GM12878 (cell line): ENCODE measurements at regions not wholly inside any gene's neighbourhood (a gene's known extent, or its start where the extent isn't known, plus 50 kb on each side); places are given as distances from the start of the nearest gene placed in this dataset.

Experiments
- ATAC-seq: fragments of 200-7000 bp; cut with Tn5 transposase; 3 replicates; pipeline ENCODE4 v1.9.1; 2020; ENCODE audit warnings: mild to moderate bottlenecking, moderate library complexity
- BruUV-seq: library from RNA; stranded (reverse); fragments of 400-500 nt; replicated peaks from 2 replicates; lab custom pipeline; 2021; lab: Mats Ljungman, UMichigan
- CTCF ChIA-PET: fragments of 300-600 bp; sonication (Branson Sonifier 250); formaldehyde crosslinking; extraction: SDS; loops from one replicate; lab custom pipeline; 2021; ENCODE audit warnings: inconsistent platforms; lab: Yijun Ruan, JAX
- POLR2A ChIA-PET: fragments of 350-600 bp; formaldehyde crosslinking; extraction: SDS; loops from one replicate; lab custom pipeline; 2021; ENCODE audit warnings: inconsistent platforms; lab: Charles Lee
- RAD21 ChIA-PET: fragments of 300-600 bp; sonication (Branson Sonifier 250); formaldehyde crosslinking; loops from one replicate; lab custom pipeline; 2023; ENCODE audit warnings: antibody characterized with exemption; ENCODE audit not compliant: unreplicated experiment; lab: Charles Lee
- SMC1A ChIA-PET: fragments of 300-600 bp; sonication (Branson Sonifier 250); formaldehyde crosslinking; loops from one replicate; lab custom pipeline; 2023; ENCODE audit not compliant: unreplicated experiment, uncharacterized antibody; lab: Charles Lee
- DNase-seq: peaks from one replicate; pipeline ENCODE4 v3.0.0-alpha.2; 2011; ENCODE audit warnings: low read depth, low spot score
- FAIRE-seq: peaks from 3 replicates; lab custom pipeline; 2011; peaks lifted over from hg19 to GRCh38; lab: Jason Lieb, UNC
- H2AFZ ChIP-seq: 2 replicates; pipeline ENCODE4 v1.6.0; 2011; ENCODE audit warnings: low read depth, low read length, control low read depth; ENCODE audit not compliant: control insufficient read depth
- H3K27ac ChIP-seq: 2 replicates; pipeline ENCODE4 v1.5.1; 2011; ENCODE audit warnings: control low read depth; ENCODE audit not compliant: control insufficient read depth, insufficient read depth
- H3K27me3 ChIP-seq, 2 experiments: replicated peaks in 1 of 2; 2 replicates each; pipeline versions ENCODE4 v1.6.0 to v1.6.1; 2011; ENCODE audit warnings: low read length in 1 of 2; ENCODE audit not compliant: control insufficient read depth in 2 of 2, insufficient read depth in 2 of 2
- H3K36me3 ChIP-seq, 2 experiments: 2 replicates each; pipeline ENCODE4 v1.5.1; 2011; ENCODE audit warnings: low read length in 1 of 2; ENCODE audit not compliant: control insufficient read depth in 2 of 2, insufficient read depth in 2 of 2
- H3K4me1 ChIP-seq: 2 replicates; pipeline ENCODE4 v1.6.1; 2011; ENCODE audit warnings: mild to moderate bottlenecking, low read length, moderate library complexity, mixed read lengths; ENCODE audit not compliant: control insufficient read depth, insufficient read depth
- H3K4me2 ChIP-seq: 2 replicates; pipeline ENCODE4 v1.6.0; 2011; ENCODE audit warnings: control low read depth; ENCODE audit not compliant: control insufficient read depth, insufficient read depth
- H3K4me3 ChIP-seq: fragments of 200-600 bp; sonication (generic); 2 replicates; pipeline ENCODE4 v1.5.1; 2016
- H3K79me2 ChIP-seq: 2 replicates; pipeline ENCODE4 v1.6.0; 2011; ENCODE audit warnings: low read length; ENCODE audit not compliant: control insufficient read depth, insufficient read depth
- H3K9ac ChIP-seq: 2 replicates; pipeline ENCODE4 v1.8.0; 2011; ENCODE audit warnings: low read length, control low read depth, mixed read lengths; ENCODE audit not compliant: control insufficient read depth, insufficient read depth
- H3K9me3 ChIP-seq: replicated peaks from 3 replicates; pipeline ENCODE4 v1.5.1; 2011; ENCODE audit warnings: mild to moderate bottlenecking, low read length; ENCODE audit not compliant: control insufficient read depth, insufficient read depth
- H4K20me1 ChIP-seq: 2 replicates; pipeline ENCODE4 v1.6.0; 2011; ENCODE audit not compliant: control insufficient read depth, insufficient read depth
- BRCA1 ChIP-seq: IDR thresholded peaks from 2 replicates; pipeline ENCODE4 v1.6.1; 2011; ENCODE audit warnings: low read depth, low read length, improper control_type of control experiment
- E2F4 ChIP-seq: IDR thresholded peaks from 2 replicates; pipeline ENCODE4 v1.6.1; 2012; ENCODE audit warnings: low read depth, low read length, improper control_type of control experiment
- RAD51 ChIP-seq: fragments of 450-650 bp; IDR thresholded peaks from 2 replicates; pipeline ENCODE4 v1.6.1; 2016; ENCODE audit warnings: moderate library complexity, mild to moderate bottlenecking, inconsistent platforms
- ZBTB11 ChIP-seq: fragments of 450-650 bp; formaldehyde crosslinking; IDR thresholded peaks from 2 replicates; pipeline ENCODE4 v1.5.0; 2022; ENCODE audit warnings: mild to moderate bottlenecking, missing genetic modification characterization
- WGBS: methylation state at CpG from one replicate; pipeline ENCODE4 v1.1.6; 2016; ENCODE audit warnings: low lambda C conversion rate; ENCODE audit not compliant: insufficient replicate concordance, insufficient coverage; ENCODE audit errors: missing lambda C conversion rate; 5-methylcytosine and 5-hydroxymethylcytosine counted together
- in situ Hi-C: fragments of 300-500 bp; cut with MboI; formaldehyde crosslinking; loops from 9 replicates; pipeline ENCODE4 v1.14.3; 2018; ENCODE audit warnings: mixed read lengths
- intact Hi-C: fragments of 100-400 bp; cut with micrococcal nuclease; formaldehyde crosslinking; loops from one replicate; pipeline ENCODE4 v1.14.2; 2022; ENCODE audit not compliant: unreplicated experiment

GRCh38 chr14:98958632-98959031 lies 313.4 kb downstream of the BCL11B start:
- ATAC-seq = no peak
- Histone ChIP-seq H3K4me3 (no peak overlapping the region), H3K9ac (no peak overlapping the region), H3K79me2 (no peaks in the 10 kb centered on the region), H3K27me3 (no peaks in the 10 kb centered on the region), H3K27ac (no peak overlapping the region), H3K4me2 (no peak overlapping the region), H4K20me1 (no peaks in the 10 kb centered on the region), H3K4me1 (no peaks in the 10 kb centered on the region), H2AFZ (no peak overlapping the region), H3K9me3 (no peaks in the 10 kb centered on the region; the same call in 2 of the 3 replicates), H3K36me3 (no peaks in the 10 kb centered on the region)
- SMC1A ChIA-PET = no interaction called here
- no peak for DNase-seq
- intact Hi-C loops = no loop called here
- TF ChIP-seq RAD51 (no peak), ZBTB11 (CRISPR knock-in tag) (no peak), BRCA1 (no peak), E2F4 (no peak)
- 17% methylated on average over 8 of the region's 8 CpGs for WGBS
- RAD21 ChIA-PET = no interaction called here
- BruUV-seq = no TSS peak
- POLR2A ChIA-PET = no interaction called here
- CTCF ChIA-PET = no interaction called here
- no peak for FAIRE-seq
- in situ Hi-C loops = no loop called here
